ENCODE measurements at regions not wholly inside any gene's neighbourhood (a gene's known extent, or its start where the extent isn't known, plus 50 kb on each side); places are given as distances from the start of the nearest gene placed in this dataset.
A peak's percentile ranks its signal among the peaks of the same experiment; 100 is the strongest.

DNA sequence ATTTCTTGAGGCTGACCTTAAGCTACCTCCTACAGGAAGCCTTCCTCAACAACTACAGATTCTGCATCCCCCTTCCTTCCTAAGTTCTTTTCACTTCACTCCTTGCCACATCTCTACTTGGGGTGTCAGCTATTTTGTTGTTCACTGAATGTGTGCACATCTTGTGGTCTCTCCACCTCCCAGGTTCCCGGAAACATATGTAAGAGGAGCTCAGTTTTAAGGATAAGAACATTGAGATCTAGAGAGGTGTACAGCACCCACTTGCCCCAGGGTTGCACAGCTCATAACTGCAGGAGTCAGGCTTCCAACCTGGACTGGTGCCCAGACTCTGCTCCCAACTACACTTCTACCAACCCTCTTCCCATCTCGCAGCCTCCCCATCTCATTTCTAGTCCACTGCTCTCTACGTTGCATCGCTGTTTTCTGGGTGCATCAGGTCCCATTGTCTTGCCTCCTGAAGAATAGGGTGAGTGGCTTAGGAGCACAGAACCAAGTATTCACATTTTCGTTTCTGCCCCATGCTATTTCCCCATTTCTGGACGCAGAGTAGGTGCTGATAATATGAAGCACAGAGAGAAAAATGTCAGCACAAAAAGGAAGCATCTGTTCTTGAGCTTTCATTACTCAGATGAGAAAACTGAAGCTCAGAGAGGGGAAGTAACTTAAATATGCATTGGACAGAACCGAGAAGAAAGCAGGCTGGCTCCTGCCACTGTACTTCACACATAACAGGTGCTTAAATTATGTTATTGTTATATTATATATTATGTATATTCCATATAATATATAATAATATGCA lies 292.0 kb upstream of the CCL2 start:
- ATAC-seq (no peak), DNase-seq (ENCODE audit: low spot score in 2 of 2) (no peak)
- H3K36me3 Mint-ChIP-seq = no peaks in the 10 kb centered on the region
- no peak overlapping the region for H3K27ac Mint-ChIP-seq
- H3K9me3 Mint-ChIP-seq = no peaks in the 10 kb centered on the region
- H3K4me3 Mint-ChIP-seq = no peak overlapping the region
- peaks cover 19% of the 10 kb centered on the region for H3K4me1 Mint-ChIP-seq

GRCh38 chr17:33964344-33964979 lies 290.6 kb upstream of the CCL2 start:
- peak; percentile 57 for ATAC-seq
- Mint-ChIP-seq H3K36me3 (no peaks in the 10 kb centered on the region), H3K9me3 (no peaks in the 10 kb centered on the region), H3K4me3 (no peak overlapping the region), H3K27ac (no peak overlapping the region), H3K4me1 (peaks cover 33% of the 10 kb centered on the region)
- no peak for DNase-seq (ENCODE audit: low spot score in 2 of 2)

- peak overlapping the region; percentile 80 for H3K27ac Mint-ChIP-seq
- H3K4me3 Mint-ChIP-seq = no peak overlapping the region
- no peak for ATAC-seq
- H3K4me1 Mint-ChIP-seq = peaks cover 33% of the 10 kb centered on the region
- H3K36me3 Mint-ChIP-seq = no peaks in the 10 kb centered on the region
- H3K9me3 Mint-ChIP-seq = no peaks in the 10 kb centered on the region
- no peak for DNase-seq (ENCODE audit: low spot score in 2 of 2)
Observed at GRCh38 chr17:33966410-33967059, 288.6 kb upstream of the CCL2 start.

GRCh38 chr17:33967608-33968349 lies 287.3 kb upstream of the CCL2 start:
- DNase-seq (ENCODE audit: low spot score in 2 of 2) (no peak), ATAC-seq (no peak)
- H3K4me3 Mint-ChIP-seq = peak overlapping the region; percentile 15
- H3K9me3 Mint-ChIP-seq = no peaks in the 10 kb centered on the region
- H3K27ac Mint-ChIP-seq = peak overlapping the region; percentile 80
- peaks cover 33% of the 10 kb centered on the region for H3K4me1 Mint-ChIP-seq
- H3K36me3 Mint-ChIP-seq = no peaks in the 10 kb centered on the region

- Mint-ChIP-seq H3K27ac (peak overlapping the region; percentile 80), H3K9me3 (no peaks in the 10 kb centered on the region), H3K4me3 (peak overlapping the region; percentile 15), H3K4me1 (peaks cover 27% of the 10 kb centered on the region), H3K36me3 (no peaks in the 10 kb centered on the region)
- ATAC-seq (peak; percentile 82), DNase-seq (ENCODE audit: low spot score in 2 of 2) (peak; percentile 4 to 59)
Observed at GRCh38 chr17:33968350-33969044, 286.6 kb upstream of the CCL2 start.

DNA sequence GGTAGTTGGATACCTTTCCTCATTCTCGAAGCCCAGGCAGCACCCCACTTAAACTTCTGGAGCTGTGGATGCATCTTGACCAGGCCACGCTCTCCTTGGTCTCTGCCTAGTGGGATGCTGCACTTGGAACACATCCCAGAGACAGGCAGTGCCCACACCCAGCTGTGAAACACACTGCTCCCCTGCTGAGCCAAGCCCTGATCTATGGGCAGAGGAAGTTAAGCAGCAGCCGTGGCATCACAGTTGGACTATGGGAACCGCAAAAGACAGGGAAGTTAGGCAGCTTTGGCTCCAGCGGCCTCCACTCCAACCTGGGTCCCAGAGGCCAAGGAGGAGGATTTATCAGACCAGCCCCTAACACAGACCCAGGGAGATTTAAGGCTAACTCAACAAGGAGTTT lies 284.8 kb upstream of the CCL2 start:
- Mint-ChIP-seq H3K27ac (no peak overlapping the region), H3K4me3 (no peak overlapping the region), H3K36me3 (no peaks in the 10 kb centered on the region), H3K4me1 (peaks cover 20% of the 10 kb centered on the region), H3K9me3 (no peaks in the 10 kb centered on the region)
- ATAC-seq = no peak
- no peak for DNase-seq (ENCODE audit: low spot score in 2 of 2)

DNA sequence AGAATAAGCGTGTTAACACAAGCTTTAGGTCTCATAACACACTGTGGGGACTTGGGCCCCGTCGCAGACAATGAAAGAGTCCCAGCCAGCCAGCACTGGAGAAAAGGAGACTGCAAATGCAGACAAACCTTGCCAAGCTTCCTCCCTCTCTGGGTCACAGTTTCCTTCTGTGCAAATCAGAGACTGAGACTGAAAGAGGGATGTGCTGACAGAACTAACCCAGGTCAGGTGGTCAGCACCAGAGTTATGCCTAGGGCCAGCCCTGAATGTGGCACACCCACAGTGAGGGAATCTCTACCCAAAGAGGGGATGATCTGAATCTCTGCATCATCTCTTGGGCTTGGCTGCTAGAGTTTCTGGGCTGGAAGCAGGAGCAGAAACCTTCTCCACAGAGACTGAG lies 282.3 kb upstream of the CCL2 start:
- ATAC-seq = no peak
- Mint-ChIP-seq H3K9me3 (no peaks in the 10 kb centered on the region), H3K4me3 (no peak overlapping the region), H3K4me1 (peaks cover 17% of the 10 kb centered on the region), H3K27ac (no peak overlapping the region), H3K36me3 (no peaks in the 10 kb centered on the region)
- no peak for DNase-seq (ENCODE audit: low spot score in 2 of 2)

DNA sequence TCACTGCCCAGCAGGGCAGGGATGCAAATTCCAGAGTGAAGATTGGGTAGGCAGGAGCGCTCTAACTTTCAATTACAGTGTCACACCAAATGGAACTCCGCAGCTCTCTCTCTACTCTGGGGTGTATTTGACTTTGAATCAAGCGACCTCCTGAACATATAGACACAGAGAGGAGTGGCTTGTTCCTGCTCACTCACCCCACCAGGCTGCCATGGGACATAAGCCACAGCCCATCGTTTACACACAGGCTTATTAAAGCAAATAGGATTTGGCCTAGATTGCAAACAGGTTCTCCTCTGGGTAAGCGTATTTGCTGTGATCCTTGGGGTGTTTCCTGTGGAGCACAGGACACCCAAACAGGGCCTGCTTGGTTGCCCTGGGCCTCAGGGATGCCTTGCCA lies 281.6 kb upstream of the CCL2 start:
- ATAC-seq (no peak), DNase-seq (ENCODE audit: low spot score in 2 of 2) (no peak)
- no peaks in the 10 kb centered on the region for H3K9me3 Mint-ChIP-seq
- no peaks in the 10 kb centered on the region for H3K36me3 Mint-ChIP-seq
- H3K27ac Mint-ChIP-seq = no peak overlapping the region
- peaks cover 10% of the 10 kb centered on the region for H3K4me1 Mint-ChIP-seq
- no peak overlapping the region for H3K4me3 Mint-ChIP-seq

- no peak overlapping the region for H3K27ac Mint-ChIP-seq
- peaks cover 2% of the 10 kb centered on the region for H3K4me1 Mint-ChIP-seq
- ATAC-seq (no peak), DNase-seq (ENCODE audit: low spot score in 2 of 2) (no peak)
- no peak overlapping the region for H3K4me3 Mint-ChIP-seq
- H3K9me3 Mint-ChIP-seq = no peaks in the 10 kb centered on the region
- H3K36me3 Mint-ChIP-seq = no peaks in the 10 kb centered on the region
Observed at GRCh38 chr17:33974276-33974675, 280.8 kb upstream of the CCL2 start.

DNA sequence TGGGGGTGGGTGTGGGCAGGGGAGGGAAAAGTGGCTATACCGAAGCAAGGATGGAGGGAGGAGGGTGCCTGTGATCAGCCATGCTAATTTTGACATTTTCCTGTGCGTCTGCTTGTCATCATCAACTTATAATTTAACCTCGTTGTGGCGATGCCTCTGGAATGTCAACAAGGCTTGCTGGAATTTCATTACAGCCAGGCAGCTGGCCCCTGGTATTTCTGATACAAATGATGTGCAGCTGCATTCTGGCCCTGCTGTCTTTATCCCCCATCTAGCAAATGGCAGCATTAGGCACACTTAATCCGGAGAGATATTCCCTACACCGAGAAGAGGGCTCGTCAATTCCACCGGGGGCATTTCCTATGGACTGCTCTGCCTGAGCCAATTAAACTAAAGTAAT lies 278.3 kb upstream of the CCL2 start:
- no peak overlapping the region for H3K4me3 Mint-ChIP-seq
- H3K9me3 Mint-ChIP-seq = no peaks in the 10 kb centered on the region
- no peaks in the 10 kb centered on the region for H3K4me1 Mint-ChIP-seq
- ATAC-seq (no peak), DNase-seq (ENCODE audit: low spot score in 2 of 2) (no peak)
- H3K27ac Mint-ChIP-seq = no peak overlapping the region
- H3K36me3 Mint-ChIP-seq = no peaks in the 10 kb centered on the region

DNA sequence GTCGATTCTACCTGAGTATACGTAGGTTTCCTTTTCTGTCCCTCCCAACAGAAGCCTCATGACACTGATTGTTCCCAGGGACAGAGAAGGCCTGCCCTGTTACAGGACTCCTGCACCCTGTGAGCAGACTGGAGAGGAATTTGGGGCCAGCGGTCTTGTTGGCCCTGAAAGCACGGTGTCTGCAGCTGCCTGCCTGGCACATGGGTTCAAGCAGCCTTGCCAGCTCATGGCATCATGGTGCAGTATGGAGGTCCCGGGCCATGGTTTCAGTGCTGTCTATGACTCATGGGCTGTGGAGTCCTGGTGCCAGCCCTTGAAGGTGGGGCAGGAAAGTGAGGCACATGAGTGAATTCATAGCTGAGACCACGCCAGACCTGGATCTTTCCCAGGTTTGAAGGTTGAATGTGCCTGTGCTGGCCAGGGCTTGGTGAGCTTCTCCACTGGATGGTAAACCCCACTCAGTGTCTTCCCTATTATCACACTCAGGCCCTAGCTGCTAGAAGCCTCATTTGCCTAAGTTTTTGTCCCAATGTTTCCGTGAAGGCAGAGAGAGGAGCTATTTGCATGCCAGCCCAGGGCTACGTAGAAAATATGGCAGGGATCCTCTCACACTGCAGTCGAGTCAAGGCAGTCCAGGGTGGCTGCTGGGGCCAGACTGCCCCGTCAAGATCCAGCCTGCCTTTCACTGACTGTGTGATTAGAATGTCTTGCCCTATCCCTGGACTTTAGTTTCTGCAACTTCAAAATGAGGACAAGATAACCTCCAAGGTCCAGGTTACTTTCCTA lies 277.2 kb upstream of the CCL2 start:
- ATAC-seq (no peak), DNase-seq (ENCODE audit: low spot score in 2 of 2) (no peak)
- Mint-ChIP-seq H3K4me1 (no peaks in the 10 kb centered on the region), H3K4me3 (no peak overlapping the region), H3K36me3 (no peaks in the 10 kb centered on the region), H3K27ac (no peak overlapping the region), H3K9me3 (no peaks in the 10 kb centered on the region)

DNA sequence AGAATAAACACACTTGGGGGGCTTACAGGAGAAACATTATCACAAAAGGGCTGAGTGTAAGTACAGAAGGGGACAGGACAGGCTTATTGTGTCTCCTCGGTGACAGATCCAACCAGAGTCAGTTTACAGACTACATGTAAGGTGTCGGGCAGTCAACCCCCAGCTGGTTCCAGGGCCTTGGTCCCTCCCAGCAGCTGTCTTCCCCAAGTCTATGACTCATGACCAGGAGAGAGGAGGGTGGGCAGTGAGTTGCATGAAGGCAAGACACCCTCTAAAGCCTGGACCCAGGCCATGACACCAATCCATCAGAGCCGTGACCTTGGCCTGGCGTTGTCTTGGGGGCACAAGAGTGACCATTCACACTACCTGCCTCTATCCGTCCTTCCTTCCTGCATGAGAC lies 276.2 kb upstream of the CCL2 start:
- H3K9me3 Mint-ChIP-seq = no peaks in the 10 kb centered on the region
- no peak for ATAC-seq
- no peak overlapping the region for H3K4me3 Mint-ChIP-seq
- H3K4me1 Mint-ChIP-seq = no peaks in the 10 kb centered on the region
- no peak for DNase-seq (ENCODE audit: low spot score in 2 of 2)
- no peaks in the 10 kb centered on the region for H3K36me3 Mint-ChIP-seq
- H3K27ac Mint-ChIP-seq = no peak overlapping the region

DNA sequence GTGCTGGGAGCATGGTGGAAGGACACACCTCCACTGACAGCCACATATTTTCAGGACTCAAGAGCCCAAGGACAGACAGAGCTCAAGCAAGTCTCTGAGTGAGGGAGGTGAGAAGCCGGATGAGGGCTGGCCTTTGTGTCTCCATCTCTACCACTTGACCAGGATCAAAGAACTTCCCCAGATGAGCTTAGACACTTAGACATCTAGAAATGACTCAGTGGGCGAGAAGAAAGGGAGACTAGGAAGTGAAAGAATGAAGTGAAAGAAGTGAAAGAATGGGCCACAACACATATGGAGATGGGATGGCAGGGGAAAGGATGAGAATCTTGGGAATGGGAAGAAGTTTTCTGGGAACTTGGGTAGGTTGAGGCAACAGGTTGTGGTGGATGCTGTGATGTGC lies 274.9 kb upstream of the CCL2 start:
- no peak overlapping the region for H3K27ac Mint-ChIP-seq
- H3K36me3 Mint-ChIP-seq = no peaks in the 10 kb centered on the region
- H3K9me3 Mint-ChIP-seq = no peaks in the 10 kb centered on the region

More for the DNA sequence above, 274.9 kb upstream of the CCL2 start:
- Mint-ChIP-seq H3K4me3 (no peak overlapping the region), H3K4me1 (no peaks in the 10 kb centered on the region)
- DNase-seq (ENCODE audit: low spot score in 2 of 2) (no peak), ATAC-seq (no peak)
